ACC112 (cell line): ENCODE measurements at regions not wholly inside any gene's neighbourhood (a gene's known extent, or its start where the extent isn't known, plus 50 kb on each side); places are given as distances from the start of the nearest gene placed in this dataset.

Experiments used
- H2AFZ ChIP-seq: fragments of 200-600 bp; sonication (generic); one replicate; pipeline ENCODE4 v1.6.0; 2017; ENCODE audit warnings: antibody characterized with exemption, low read length; ENCODE audit not compliant: unreplicated experiment
- H3K27ac ChIP-seq: fragments of 200-600 bp; sonication (generic); 2 replicates; pipeline ENCODE4 v1.5.1; 2014; ENCODE audit warnings: low read depth, mild to moderate bottlenecking, antibody characterized with exemption, low read length, moderate library complexity
- H3K27me3 ChIP-seq: fragments of 200-600 bp; sonication (generic); 2 replicates; pipeline ENCODE4 v1.6.1; 2014; ENCODE audit warnings: mild to moderate bottlenecking, antibody characterized with exemption, low read length, moderate library complexity, mixed read lengths; ENCODE audit not compliant: insufficient read depth
- H3K36me3 ChIP-seq: fragments of 200-600 bp; sonication (generic); 2 replicates; pipeline ENCODE4 v1.6.1; 2016; ENCODE audit warnings: mild to moderate bottlenecking, antibody characterized with exemption, low read length, moderate library complexity, mixed read lengths; ENCODE audit not compliant: insufficient read depth
- H3K4me1 ChIP-seq: fragments of 200-600 bp; sonication (generic); one replicate; pipeline ENCODE4 v1.6.1; 2016; ENCODE audit warnings: low read length, mixed read lengths; ENCODE audit not compliant: insufficient read depth, unreplicated experiment, control insufficient read depth
- H3K4me3 ChIP-seq: fragments of 200-600 bp; sonication (generic); 2 replicates; pipeline ENCODE4 v1.5.1; 2014; ENCODE audit warnings: mild to moderate bottlenecking, low read depth, low read length
- H3K79me2 ChIP-seq: fragments of 200-600 bp; sonication (generic); one replicate; pipeline ENCODE4 v1.6.0; 2016; ENCODE audit warnings: low read length; ENCODE audit not compliant: control insufficient read depth, unreplicated experiment, insufficient read depth

GRCh38 chr22:48125416-48125815, 1363.0 kb downstream of the TBC1D22A start:
- Histone ChIP-seq H3K36me3 (no peaks in the 10 kb centered on the region), H3K27ac (no peak overlapping the region), H3K79me2 (no peaks in the 10 kb centered on the region), H3K4me1 (no peaks in the 10 kb centered on the region), H3K4me3 (no peak overlapping the region), H3K27me3 (no peaks in the 10 kb centered on the region), H2AFZ (no peak overlapping the region)

- Histone ChIP-seq H3K79me2 (no peaks in the 10 kb centered on the region), H3K4me3 (no peak overlapping the region), H2AFZ (no peak overlapping the region), H3K27ac (no peak overlapping the region), H3K27me3 (no peaks in the 10 kb centered on the region), H3K4me1 (no peaks in the 10 kb centered on the region), H3K36me3 (no peaks in the 10 kb centered on the region)
These were observed 1359.5 kb downstream of the TBC1D22A start for GRCh38 chr22:48121984-48122383.

DNA sequence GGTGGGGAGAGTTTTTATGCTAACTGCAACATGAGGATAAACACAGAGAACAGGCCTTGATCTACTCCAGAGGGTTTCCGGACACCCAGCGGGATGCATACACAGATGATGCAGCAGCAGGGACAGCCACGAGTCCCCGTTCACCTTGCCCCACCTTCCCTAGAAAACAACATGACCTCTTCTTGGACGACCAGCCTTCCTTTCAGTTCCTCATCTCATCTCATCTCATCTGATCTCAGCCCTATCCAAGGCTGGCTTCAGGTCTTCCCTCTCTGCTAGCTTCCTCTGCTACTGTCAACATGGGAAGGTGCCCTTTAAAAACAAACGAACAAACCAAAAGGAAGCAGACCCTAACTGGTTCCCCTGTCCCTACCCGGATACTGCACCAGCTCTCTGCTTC, 1356.2 kb downstream of the TBC1D22A start:
- no peaks in the 10 kb centered on the region for H3K36me3 ChIP-seq
- H3K4me1 ChIP-seq, result no peaks in the 10 kb centered on the region
- H3K4me3 ChIP-seq, result no peak overlapping the region
- no peak overlapping the region for H3K27ac ChIP-seq
- H2AFZ ChIP-seq, result no peak overlapping the region
- no peaks in the 10 kb centered on the region for H3K27me3 ChIP-seq
- H3K79me2 ChIP-seq, result no peaks in the 10 kb centered on the region

- H3K36me3 ChIP-seq, result no peaks in the 10 kb centered on the region
- H3K27ac ChIP-seq, result no peak overlapping the region
- no peaks in the 10 kb centered on the region for H3K79me2 ChIP-seq
- no peaks in the 10 kb centered on the region for H3K4me1 ChIP-seq
- H3K27me3 ChIP-seq, result no peaks in the 10 kb centered on the region
- H3K4me3 ChIP-seq, result no peak overlapping the region
- no peak overlapping the region for H2AFZ ChIP-seq
These were observed 1354.4 kb downstream of the TBC1D22A start for GRCh38 chr22:48116871-48117270.

GRCh38 chr22:48112687-48113521, 1350.5 kb downstream of the TBC1D22A start:
- Histone ChIP-seq H3K4me3 (no peak overlapping the region), H3K4me1 (no peaks in the 10 kb centered on the region), H3K36me3 (no peaks in the 10 kb centered on the region), H2AFZ (no peak overlapping the region), H3K27me3 (no peaks in the 10 kb centered on the region), H3K79me2 (no peaks in the 10 kb centered on the region), H3K27ac (no peak overlapping the region)

- no peak overlapping the region for H3K4me3 ChIP-seq
- H2AFZ ChIP-seq, result no peak overlapping the region
- no peaks in the 10 kb centered on the region for H3K4me1 ChIP-seq
- H3K79me2 ChIP-seq, result no peaks in the 10 kb centered on the region
- H3K27me3 ChIP-seq, result no peaks in the 10 kb centered on the region
- no peaks in the 10 kb centered on the region for H3K36me3 ChIP-seq
- no peak overlapping the region for H3K27ac ChIP-seq
These were observed 1344.3 kb downstream of the TBC1D22A start for GRCh38 chr22:48106715-48107259.

GRCh38 chr22:48106215-48106614, 1343.8 kb downstream of the TBC1D22A start:
- Histone ChIP-seq H3K36me3 (no peaks in the 10 kb centered on the region), H3K79me2 (no peaks in the 10 kb centered on the region), H3K27ac (no peak overlapping the region), H2AFZ (no peak overlapping the region), H3K4me3 (no peak overlapping the region), H3K27me3 (no peaks in the 10 kb centered on the region), H3K4me1 (no peaks in the 10 kb centered on the region)

GRCh38 chr22:48105259-48105658, 1342.8 kb downstream of the TBC1D22A start:
- Histone ChIP-seq H3K4me3 (no peak overlapping the region), H2AFZ (no peak overlapping the region)

DNA sequence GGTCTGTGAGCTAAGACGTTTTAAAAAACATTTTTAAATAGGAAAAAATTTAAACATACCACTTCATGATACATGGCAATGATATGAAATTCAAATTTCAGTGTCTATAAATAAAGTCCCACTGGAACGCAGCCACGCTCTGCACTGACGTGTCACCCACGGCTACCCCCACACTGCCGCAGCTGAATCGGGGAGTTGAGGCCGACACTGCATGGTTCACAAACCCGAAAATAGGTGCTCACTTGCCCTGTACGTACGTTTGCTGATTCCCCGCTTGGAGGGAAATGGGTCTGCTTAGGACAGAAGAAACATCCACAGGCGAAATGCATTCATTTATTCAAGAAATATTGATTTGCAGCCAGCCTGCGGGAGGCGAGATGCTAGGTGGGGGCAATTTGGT, 1342.3 kb downstream of the TBC1D22A start:
- Histone ChIP-seq H3K36me3 (no peaks in the 10 kb centered on the region), H3K27me3 (no peaks in the 10 kb centered on the region), H3K79me2 (no peaks in the 10 kb centered on the region), H2AFZ (no peak overlapping the region), H3K4me1 (no peaks in the 10 kb centered on the region), H3K4me3 (no peak overlapping the region), H3K27ac (no peak overlapping the region)

More at GRCh38 chr22:48105259-48105658, 1342.8 kb downstream of the TBC1D22A start:
- no peaks in the 10 kb centered on the region for H3K36me3 ChIP-seq
- H3K79me2 ChIP-seq, result no peaks in the 10 kb centered on the region
- no peaks in the 10 kb centered on the region for H3K27me3 ChIP-seq
- H3K27ac ChIP-seq, result no peak overlapping the region
- no peaks in the 10 kb centered on the region for H3K4me1 ChIP-seq

DNA sequence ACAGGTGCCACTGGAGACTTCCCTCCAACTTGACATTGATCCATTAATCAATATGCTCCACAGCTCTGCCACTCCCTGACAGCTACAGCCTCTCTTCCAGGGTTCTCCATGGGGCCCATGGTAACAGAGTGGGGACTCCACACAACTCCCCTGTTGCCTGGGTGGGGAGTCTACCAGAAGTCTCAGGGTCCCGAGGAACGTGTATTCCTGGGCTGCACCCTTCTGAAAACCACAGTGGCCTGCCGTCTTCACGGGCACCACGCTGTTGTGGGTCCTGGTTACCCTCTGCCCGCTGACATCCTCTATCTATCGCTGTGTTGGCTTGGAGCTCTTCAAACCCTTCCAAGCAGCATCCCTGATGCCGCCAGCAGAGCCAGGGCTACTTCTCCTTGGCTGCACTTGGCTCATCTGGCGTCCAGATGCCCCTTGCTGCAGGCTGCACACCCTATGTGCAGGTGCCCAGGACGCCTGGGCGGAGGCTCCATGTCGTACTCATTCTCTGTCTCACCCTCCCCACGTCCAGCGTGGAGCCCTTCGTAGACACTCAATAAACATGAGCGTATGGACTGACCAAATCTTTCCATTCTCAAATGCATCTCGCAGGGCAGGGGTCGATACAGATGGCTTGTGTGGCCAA, 1341.8 kb downstream of the TBC1D22A start:
- Histone ChIP-seq H3K27me3 (no peaks in the 10 kb centered on the region), H3K27ac (no peak overlapping the region), H3K4me1 (no peaks in the 10 kb centered on the region), H3K4me3 (no peak overlapping the region), H2AFZ (no peak overlapping the region), H3K79me2 (no peaks in the 10 kb centered on the region), H3K36me3 (no peaks in the 10 kb centered on the region)
